A673 (cell line): ENCODE measurements at regions not wholly inside any gene's neighbourhood (a gene's known extent, or its start where the extent isn't known, plus 50 kb on each side); places are given as distances from the start of the nearest gene placed in this dataset.

Experiments
- BruUV-seq: library from RNA; stranded (reverse); fragments of 400-500 nt; replicated peaks from 2 replicates; lab custom pipeline; 2021; lab: Mats Ljungman, UMichigan
- CTCF ChIA-PET: fragments of 300-600 bp; sonication (Branson Sonifier 250); formaldehyde crosslinking; loops from one replicate; lab custom pipeline; 2022; ENCODE audit warnings: antibody characterized with exemption; lab: Charles Lee
- POLR2A ChIA-PET: fragments of 300-600 bp; sonication (Branson Sonifier 250); formaldehyde crosslinking; loops from one replicate; lab custom pipeline; 2022; ENCODE audit warnings: antibody characterized with exemption; ENCODE audit not compliant: low non-redundant PET; lab: Charles Lee
- DNase-seq: peaks from one replicate; pipeline ENCODE4 v3.0.0-alpha.2; 2015; ENCODE audit warnings: low spot score
- H3K27ac ChIP-seq: fragments of 200-600 bp; sonication (generic); 2 replicates; pipeline ENCODE4 v1.5.1; 2016; ENCODE audit warnings: mixed run types, low read depth, mild to moderate bottlenecking, mixed read lengths, antibody characterized with exemption, low read length; ENCODE audit not compliant: poor library complexity, severe bottlenecking
- H3K27me3 ChIP-seq: fragments of 200-600 bp; sonication (generic); replicated peaks from 2 replicates; pipeline ENCODE4 v1.6.1; 2017; ENCODE audit warnings: mixed run types, low read depth, mild to moderate bottlenecking, mixed read lengths, antibody characterized with exemption, low read length; ENCODE audit not compliant: insufficient read depth, poor library complexity
- H3K36me3 ChIP-seq: fragments of 200-600 bp; sonication (generic); 2 replicates; pipeline ENCODE4 v1.6.1; 2016; ENCODE audit warnings: mixed run types, mild to moderate bottlenecking, mixed read lengths, antibody characterized with exemption, low read length; ENCODE audit not compliant: insufficient read depth, poor library complexity, severe bottlenecking
- H3K4me1 ChIP-seq: fragments of 200-600 bp; sonication (generic); 2 replicates; pipeline ENCODE4 v1.6.1; 2017; ENCODE audit warnings: mixed run types, mild to moderate bottlenecking, mixed read lengths, antibody characterized with exemption, low read length; ENCODE audit not compliant: insufficient read depth, poor library complexity, severe bottlenecking
- H3K4me3 ChIP-seq: fragments of 200-600 bp; sonication (generic); 2 replicates; pipeline ENCODE4 v1.5.1; 2016; ENCODE audit warnings: low read depth, mixed run types, mild to moderate bottlenecking, mixed read lengths, low read length; ENCODE audit not compliant: poor library complexity, severe bottlenecking
- H3K9me3 ChIP-seq: fragments of 200-600 bp; sonication (generic); 2 replicates; pipeline ENCODE4 v1.6.1; 2016; ENCODE audit warnings: mixed run types, low read depth, mild to moderate bottlenecking, mixed read lengths, antibody characterized with exemption, low read length; ENCODE audit not compliant: poor library complexity, severe bottlenecking
- EZH2 ChIP-seq: fragments of 200-600 bp; sonication (generic); IDR thresholded peaks from 2 replicates; pipeline ENCODE4 v1.6.1; 2017; ENCODE audit warnings: borderline replicate concordance, low read depth, mild to moderate bottlenecking, mixed read lengths, antibody characterized with exemption, low read length; ENCODE audit not compliant: poor library complexity, severe bottlenecking
- intact Hi-C: fragments of 100-400 bp; cut with micrococcal nuclease; formaldehyde crosslinking; loops from one replicate; pipeline ENCODE4 v1.10.0; 2022; ENCODE audit not compliant: unreplicated experiment
- TF ChIP-seq, protein P1 (sequence below): fragments of 300-800, 200-600 bp; sonication (generic); conservative IDR thresholded peaks from 2 replicates; pipeline ENCODE4 v1.5.1; 2017; ENCODE audit warnings: low read depth, mild to moderate bottlenecking, antibody characterized with exemption, low read length, moderate library complexity, mixed read lengths

DNA sequence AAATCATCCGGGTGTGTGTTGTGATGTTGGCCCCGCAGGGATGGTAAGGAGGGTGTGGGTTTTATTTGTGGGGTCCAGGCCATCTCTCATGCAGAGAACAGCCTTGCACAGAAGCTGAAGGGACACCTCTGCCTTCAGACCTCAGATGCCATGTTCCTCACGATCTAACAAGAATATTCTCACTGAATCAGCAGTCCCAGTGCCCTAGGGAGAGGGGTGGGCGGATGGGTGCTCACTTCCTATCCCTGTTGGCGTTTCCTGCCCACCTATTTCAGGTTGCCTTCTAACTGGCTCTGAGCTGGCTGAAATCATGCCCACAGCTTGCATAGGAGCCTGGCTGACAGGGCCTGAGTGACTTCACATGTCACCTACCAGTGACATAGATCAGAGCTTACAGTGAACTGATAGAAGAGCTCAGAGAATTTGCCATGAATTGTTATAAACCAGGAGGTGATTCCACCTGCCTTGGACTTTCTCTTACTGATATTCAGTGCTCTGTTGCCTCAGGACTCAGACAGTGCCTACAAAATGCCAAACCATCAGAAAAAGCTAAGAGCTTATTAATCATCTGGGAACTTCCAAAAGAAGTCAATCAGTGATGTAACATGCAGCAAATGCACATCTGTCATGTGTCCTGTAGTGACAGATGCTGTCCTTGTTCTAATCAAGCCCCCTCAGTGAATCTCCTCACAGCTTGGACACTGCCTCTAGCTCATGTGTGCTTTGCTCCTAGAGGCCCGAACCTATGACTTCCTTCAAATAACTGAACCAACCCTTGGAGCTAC, 186.8 kb upstream of the ADRA1D start:
- BruUV-seq = no TSS peak
- no peaks in the 10 kb centered on the region for H3K27me3 ChIP-seq
- H3K4me1 ChIP-seq = peaks cover 32% of the 10 kb centered on the region
- ChIA-PET CTCF (interaction anchor here (0.5 to 0.6 kb wide), 2 partner anchors 146 to 208 kb away, joined by 5 to 8 read pairs; no protein-coding TSS in a partner anchor), POLR2A (no interaction called here)
- intact Hi-C loops = no loop called here
- H3K36me3 ChIP-seq = no peaks in the 10 kb centered on the region
- no peaks in the 10 kb centered on the region for H3K9me3 ChIP-seq
- no peak for DNase-seq
- TF ChIP-seq EZH2 = no peak
- TF ChIP-seq, protein P1, sequence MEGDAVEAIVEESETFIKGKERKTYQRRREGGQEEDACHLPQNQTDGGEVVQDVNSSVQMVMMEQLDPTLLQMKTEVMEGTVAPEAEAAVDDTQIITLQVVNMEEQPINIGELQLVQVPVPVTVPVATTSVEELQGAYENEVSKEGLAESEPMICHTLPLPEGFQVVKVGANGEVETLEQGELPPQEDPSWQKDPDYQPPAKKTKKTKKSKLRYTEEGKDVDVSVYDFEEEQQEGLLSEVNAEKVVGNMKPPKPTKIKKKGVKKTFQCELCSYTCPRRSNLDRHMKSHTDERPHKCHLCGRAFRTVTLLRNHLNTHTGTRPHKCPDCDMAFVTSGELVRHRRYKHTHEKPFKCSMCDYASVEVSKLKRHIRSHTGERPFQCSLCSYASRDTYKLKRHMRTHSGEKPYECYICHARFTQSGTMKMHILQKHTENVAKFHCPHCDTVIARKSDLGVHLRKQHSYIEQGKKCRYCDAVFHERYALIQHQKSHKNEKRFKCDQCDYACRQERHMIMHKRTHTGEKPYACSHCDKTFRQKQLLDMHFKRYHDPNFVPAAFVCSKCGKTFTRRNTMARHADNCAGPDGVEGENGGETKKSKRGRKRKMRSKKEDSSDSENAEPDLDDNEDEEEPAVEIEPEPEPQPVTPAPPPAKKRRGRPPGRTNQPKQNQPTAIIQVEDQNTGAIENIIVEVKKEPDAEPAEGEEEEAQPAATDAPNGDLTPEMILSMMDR = no peak
- no peak overlapping the region for H3K4me3 ChIP-seq
- no peak overlapping the region for H3K27ac ChIP-seq

- Histone ChIP-seq H3K4me1 (peaks cover 31% of the 10 kb centered on the region), H3K27ac (no peak overlapping the region), H3K36me3 (no peaks in the 10 kb centered on the region), H3K9me3 (no peaks in the 10 kb centered on the region), H3K4me3 (no peak overlapping the region), H3K27me3 (no peaks in the 10 kb centered on the region)
- ChIA-PET CTCF (no interaction called here), POLR2A (no interaction called here)
- intact Hi-C loops = no loop called here
- DNase-seq = no peak
- BruUV-seq = no TSS peak
- TF ChIP-seq, protein P1 = no peak
- no peak for TF ChIP-seq EZH2
These were observed 186.1 kb upstream of the ADRA1D start for GRCh38 chr20:4435225-4435624.

DNA sequence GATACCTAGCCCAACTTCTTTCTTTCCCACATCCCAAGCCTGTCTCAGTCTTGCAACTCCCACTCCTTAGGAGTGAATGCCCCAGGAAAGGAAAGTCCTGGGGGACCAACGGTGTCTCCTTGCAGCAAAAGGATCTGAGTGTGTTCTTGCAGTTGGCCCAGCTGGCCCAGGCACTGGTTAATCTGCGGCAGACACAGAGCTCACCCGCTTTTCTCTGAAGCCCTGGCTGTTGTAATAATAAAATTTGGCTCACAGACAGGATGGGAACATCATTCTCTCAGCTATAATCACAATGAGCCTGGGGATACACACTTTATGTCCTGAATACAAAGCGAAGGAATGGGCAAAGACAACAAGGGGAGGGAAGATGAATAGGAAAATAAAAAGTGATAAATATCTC, 185.6 kb upstream of the ADRA1D start:
- Histone ChIP-seq H3K27me3 (no peaks in the 10 kb centered on the region), H3K4me1 (peaks cover 26% of the 10 kb centered on the region), H3K4me3 (no peak overlapping the region), H3K9me3 (no peaks in the 10 kb centered on the region), H3K27ac (no peak overlapping the region), H3K36me3 (no peaks in the 10 kb centered on the region)
- intact Hi-C loops = no loop called here
- CTCF ChIA-PET = no interaction called here
- POLR2A ChIA-PET = no interaction called here
- DNase-seq = no peak
- TF ChIP-seq, protein P1 = no peak
- TF ChIP-seq EZH2 = no peak
- BruUV-seq = no TSS peak
